SHP77 treated with DMSO at 0.1 percent for 48 hours (cell line): ENCODE measurements at regions not wholly inside any gene's neighbourhood (a gene's known extent, or its start where the extent isn't known, plus 50 kb on each side); places are given as distances from the start of the nearest gene placed in this dataset.
"Not testable (repeated sequence)": the region's sequence is repeated elsewhere in the genome, so short reads cannot be mapped to it uniquely, and the experiment has no call there.

ENCODE experiments used
- DNase-seq: peaks from one replicate; lab custom pipeline; 2025; lab: John Stamatoyannopoulos, UW

GRCh38 chr4:159736411-159736810, 633.5 kb downstream of the RAPGEF2 start:
- no peak for DNase-seq

- DNase-seq, result no peak
Measured at GRCh38 chr4:159743971-159744370, 641.1 kb downstream of the RAPGEF2 start.

GRCh38 chr4:159747983-159748382, 645.1 kb downstream of the RAPGEF2 start:
- DNase-seq, result no peak

- DNase-seq, result no peak
Measured at GRCh38 chr4:159748834-159749444, 646.1 kb downstream of the RAPGEF2 start.

DNA sequence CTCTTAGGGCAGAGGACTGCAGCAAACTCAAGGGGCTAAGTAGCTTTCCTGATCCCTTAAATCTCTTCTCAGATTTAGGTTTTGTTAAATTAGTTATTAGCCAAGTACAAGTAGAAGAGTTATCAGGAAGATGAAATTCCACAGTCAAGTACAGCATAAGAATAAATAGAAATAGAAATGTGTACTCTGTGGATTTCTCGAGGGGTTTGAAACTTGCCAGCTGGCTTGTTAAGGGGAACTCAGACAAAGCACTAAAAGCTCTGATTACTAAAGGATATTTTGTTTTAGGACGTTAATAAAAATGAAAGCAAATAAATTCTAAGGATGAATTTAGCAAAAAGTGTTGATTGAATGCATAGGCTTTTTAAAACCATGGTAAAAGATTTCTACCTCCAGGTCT, 654.6 kb downstream of the RAPGEF2 start:
- no peak for DNase-seq

- no peak for DNase-seq
Measured at GRCh38 chr4:159758061-159758460, 655.2 kb downstream of the RAPGEF2 start.

DNA sequence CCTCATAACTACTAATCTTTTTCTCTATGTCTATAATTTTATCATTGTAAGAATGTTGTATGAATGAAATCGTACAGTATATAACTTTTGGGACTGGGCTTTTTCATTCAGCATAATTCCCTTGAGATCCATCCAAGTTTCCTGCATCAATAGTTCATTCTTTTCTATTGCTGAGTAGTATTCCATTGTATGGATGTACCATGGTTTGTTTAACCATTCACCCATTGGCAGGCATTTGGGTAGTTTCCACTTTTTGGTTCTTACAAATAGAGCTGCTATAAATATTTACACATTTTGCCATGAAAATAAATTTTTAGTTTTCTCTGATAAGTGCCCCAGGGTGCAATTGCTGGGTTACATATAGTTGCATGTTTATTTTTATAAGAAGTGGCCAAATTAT, 659.8 kb downstream of the RAPGEF2 start:
- DNase-seq, result no peak

DNA sequence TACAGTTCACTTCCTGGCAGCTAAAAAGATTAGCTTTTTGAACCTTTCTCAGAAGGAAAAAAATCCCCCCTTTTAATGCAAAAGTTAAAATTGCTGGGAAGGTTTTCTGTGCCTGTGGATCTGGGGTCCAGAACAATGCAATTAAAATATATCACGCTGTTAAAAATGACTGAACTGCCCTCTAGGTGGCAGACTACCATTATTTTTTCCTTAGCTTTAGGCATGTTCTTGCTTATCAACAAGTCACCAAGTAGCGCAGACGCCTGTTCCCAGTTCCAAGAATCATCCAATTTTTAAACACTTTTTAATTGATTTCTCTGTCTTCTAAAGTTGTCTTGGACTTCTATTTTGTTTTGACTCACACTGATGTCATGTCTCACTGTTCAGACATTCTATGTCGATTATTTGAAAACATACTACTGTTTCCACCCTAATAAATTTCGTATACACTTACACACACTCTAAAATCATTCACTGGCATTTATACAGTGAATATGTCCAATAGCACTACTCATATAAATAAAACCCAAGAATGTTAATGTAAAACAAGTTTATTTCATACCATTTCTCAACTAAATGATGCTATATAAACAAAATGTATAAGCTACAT, 661.6 kb downstream of the RAPGEF2 start:
- DNase-seq, result no peak

DNA sequence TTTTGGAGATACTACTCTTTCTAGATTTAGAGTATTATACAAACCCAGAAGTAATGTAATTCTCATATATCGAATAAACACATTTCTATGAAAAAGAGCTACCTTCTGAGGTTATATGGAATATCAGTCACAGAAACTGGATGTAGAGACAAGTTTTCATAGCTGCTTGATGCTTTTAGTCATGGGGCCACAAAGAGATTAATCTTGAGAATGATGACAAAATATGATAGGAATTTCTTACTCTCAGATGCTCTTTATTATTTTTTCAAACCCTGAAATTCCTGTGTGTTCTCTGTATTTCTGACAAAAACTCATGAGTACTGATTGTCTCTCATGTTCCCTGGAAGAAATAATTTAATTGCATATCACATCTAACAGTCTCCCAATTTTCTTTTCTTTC, 662.5 kb downstream of the RAPGEF2 start:
- DNase-seq, result no peak

GRCh38 chr4:159766241-159766640, 663.4 kb downstream of the RAPGEF2 start:
- no peak for DNase-seq

- no peak for DNase-seq
Measured at GRCh38 chr4:159767406-159767805, 664.5 kb downstream of the RAPGEF2 start.

DNA sequence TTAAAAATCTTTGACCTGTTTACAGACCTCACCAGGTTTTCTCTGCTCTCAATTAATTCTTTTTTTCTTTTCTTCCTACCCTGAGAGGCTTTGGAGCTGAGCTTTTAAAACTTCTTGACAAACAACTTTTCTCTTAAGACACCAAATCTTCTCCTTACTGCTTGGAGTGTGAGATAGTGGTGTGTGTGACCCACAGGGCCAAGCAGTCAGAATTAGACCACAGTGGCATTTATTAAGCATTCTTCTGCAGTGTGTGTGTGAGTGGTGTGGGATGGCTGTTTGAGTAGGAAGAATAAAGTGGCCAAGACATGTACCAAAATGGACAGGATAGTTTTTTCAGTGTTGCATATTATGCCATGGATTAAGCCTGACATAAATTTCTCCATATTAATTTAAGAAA, 665.1 kb downstream of the RAPGEF2 start:
- no peak for DNase-seq

GRCh38 chr4:159770401-159770800, 667.5 kb downstream of the RAPGEF2 start:
- DNase-seq, result no peak

- no peak for DNase-seq
Measured at GRCh38 chr4:159770969-159771368, 668.1 kb downstream of the RAPGEF2 start.

DNA sequence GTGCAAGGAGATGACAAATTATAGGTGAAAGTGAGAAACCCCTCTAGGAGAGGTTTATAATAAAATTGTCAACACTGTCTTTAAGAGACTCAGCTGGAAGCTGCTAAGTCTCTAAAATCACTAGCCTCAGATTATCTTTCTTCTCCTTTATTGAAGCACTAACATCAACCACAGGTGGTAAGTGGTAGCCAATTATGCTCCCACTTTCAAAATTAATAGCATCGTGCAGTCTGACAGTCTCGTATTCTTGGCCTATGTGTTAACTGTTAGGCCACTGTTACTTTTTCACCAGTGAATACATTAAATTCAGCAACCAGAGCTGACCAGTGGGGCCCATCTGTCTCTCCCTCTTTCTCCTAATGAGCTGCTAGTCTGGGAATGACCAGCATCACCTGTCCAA, 674.1 kb downstream of the RAPGEF2 start:
- no peak for DNase-seq

- DNase-seq, result no peak
Measured at GRCh38 chr4:159777689-159778088, 674.8 kb downstream of the RAPGEF2 start.

- DNase-seq, result no peak
Measured at GRCh38 chr4:159778298-159778697, 675.4 kb downstream of the RAPGEF2 start.

DNA sequence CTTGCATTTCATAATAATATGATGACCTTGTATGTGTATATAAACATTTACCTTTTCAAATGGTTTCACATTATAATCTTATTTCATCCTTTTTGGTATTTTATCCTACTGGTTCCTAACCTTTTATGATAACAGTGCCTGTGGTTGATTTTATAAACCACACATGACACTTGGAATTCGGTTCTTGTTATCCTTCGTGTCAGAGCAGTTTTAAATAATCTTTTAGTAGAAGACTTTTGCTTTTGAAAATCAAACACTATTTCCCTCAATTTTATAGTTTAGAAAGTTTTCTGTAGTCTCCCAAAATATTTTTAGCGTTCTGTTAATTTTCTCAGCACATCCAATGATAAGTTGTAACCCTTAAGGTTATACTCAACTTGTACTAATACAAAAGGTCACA, 676.8 kb downstream of the RAPGEF2 start:
- DNase-seq, result no peak

DNA sequence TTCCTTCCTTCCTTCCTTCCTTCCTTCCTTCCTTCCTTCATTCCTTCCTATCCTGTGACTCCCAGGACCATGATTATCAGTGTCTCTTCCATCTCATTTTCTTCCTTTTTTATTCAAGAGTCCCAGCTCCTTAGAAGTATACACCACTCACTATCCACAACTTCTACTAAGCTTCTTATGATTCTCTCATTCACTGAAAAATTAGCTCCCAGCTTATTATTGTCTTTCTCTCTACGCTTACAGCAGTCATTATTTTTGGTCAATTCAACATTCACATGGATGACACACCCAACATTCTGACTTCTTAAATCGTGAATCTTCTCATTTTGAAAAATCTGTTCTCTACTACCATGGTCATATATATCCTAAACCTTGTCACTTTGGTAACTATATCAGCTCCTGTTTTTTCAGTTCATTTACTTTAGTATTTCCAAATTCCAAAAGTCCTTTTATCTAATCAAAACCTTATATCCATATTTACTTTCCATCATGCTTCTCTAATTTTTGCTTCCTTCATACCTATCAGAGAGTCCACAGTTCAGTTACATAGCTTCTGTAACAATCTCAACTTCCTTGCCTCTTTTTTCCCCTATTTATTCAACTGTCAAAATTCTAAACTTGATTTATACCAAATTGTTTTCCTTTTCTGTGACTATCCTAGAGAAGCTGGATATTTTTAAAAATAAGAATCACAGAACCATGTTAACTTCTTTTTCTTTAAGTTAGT, 677.5 kb downstream of the RAPGEF2 start:
- DNase-seq, result no peak

DNA sequence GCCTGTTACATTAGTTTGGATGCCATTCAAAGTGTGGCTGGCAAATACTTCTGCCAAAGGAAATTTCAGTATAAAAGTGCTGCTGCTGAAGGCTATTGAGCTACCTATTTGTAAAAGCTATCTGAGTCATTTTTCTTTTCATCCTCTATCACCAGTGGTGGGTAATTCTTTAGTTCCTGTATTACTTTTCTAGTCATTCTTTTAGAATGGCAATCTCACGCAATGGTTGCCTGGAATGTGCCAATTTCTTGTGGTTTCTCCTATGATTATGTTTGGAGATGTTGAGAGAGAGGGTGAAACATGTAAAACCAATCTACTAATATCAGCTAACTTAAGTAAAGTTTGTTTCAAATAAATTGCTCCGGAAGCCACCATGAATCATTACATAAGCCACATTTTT, 685.0 kb downstream of the RAPGEF2 start:
- DNase-seq, result no peak

GRCh38 chr4:159791334-159791733, 688.5 kb downstream of the RAPGEF2 start:
- no peak for DNase-seq

- not testable (repeated sequence) for DNase-seq
Measured at GRCh38 chr4:159804592-159804991, 701.7 kb downstream of the RAPGEF2 start.

DNA sequence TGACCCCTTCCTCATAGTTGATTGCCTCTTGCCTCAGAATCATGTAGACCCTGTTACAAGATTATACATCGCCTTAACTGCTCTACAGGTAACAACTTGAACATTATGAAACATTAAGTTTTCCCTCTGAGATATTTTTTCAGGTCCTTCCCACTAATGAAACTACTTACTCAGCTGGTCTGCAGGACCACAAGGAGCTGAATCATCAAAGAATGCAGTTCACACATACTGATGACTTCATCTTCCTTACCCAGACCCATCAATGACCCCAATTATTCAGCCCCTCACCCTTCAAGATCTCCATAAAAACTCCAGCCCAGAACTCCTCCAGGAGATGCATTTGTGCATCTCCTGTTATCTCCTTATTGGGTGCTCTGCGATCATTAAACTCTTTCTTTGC, 720.9 kb downstream of the RAPGEF2 start:
- DNase-seq, result no peak

DNA sequence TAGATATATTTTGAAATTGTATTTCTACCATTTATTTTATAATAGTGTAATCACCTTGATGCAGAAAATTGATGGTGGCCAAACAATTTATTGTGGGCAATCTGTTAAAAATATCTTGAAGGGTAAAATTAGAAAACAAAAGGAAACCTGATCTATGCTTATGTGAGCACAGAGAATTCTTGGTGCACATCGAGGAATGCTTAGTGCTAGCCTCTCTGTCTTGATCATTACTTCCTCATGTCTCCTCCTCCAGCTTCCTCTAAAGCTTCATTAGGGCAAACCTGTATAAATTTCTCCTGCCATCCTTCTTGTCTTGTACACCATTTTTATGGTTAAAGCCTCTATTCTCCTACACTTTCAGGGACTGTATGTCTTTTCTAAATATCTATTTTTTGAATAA, 725.8 kb downstream of the RAPGEF2 start:
- no peak for DNase-seq
